Esophagus (tissue), 2 donors: ENCODE measurements at regions not wholly inside any gene's neighbourhood (a gene's known extent, or its start where the extent isn't known, plus 50 kb on each side); places are given as distances from the start of the nearest gene placed in this dataset.
A peak's percentile ranks its signal among the peaks of the same experiment; 100 is the strongest.

Source experiments
- H3K27ac ChIP-seq, 2 donors: one replicate each; pipeline ENCODE4 v1.5.1; 2013; ENCODE audit warnings: low read depth in 2 of 2, mild to moderate bottlenecking in 2 of 2, inconsistent platforms in 1 of 2, low read length in 1 of 2, moderate library complexity in 1 of 2
- H3K27me3 ChIP-seq, 2 donors: one replicate each; pipeline ENCODE4 v1.6.1; 2013; ENCODE audit warnings: low read length in 2 of 2, control low read depth in 1 of 2, mild to moderate bottlenecking in 1 of 2; ENCODE audit not compliant: insufficient read depth in 2 of 2, control insufficient read depth in 1 of 2
- H3K36me3 ChIP-seq, 2 donors: one replicate each; pipeline ENCODE4 v1.6.1; 2013; ENCODE audit warnings: low read length in 1 of 2; ENCODE audit not compliant: control insufficient read depth in 2 of 2, insufficient read depth in 2 of 2
- H3K4me1 ChIP-seq, 2 donors: one replicate each; pipeline ENCODE4 v1.6.1; 2013; ENCODE audit warnings: low read length in 1 of 2; ENCODE audit not compliant: control insufficient read depth in 2 of 2, insufficient read depth in 2 of 2
- H3K4me3 ChIP-seq, 2 donors: one replicate each; pipeline ENCODE4 v1.5.1; 2013; ENCODE audit warnings: low read length in 2 of 2, mild to moderate bottlenecking in 2 of 2, low read depth in 1 of 2, moderate library complexity in 1 of 2
- H3K9me3 ChIP-seq, 2 donors: one replicate each; pipeline ENCODE4 v1.6.1; 2013; ENCODE audit warnings: mild to moderate bottlenecking in 2 of 2, low read depth in 1 of 2, low read length in 1 of 2, moderate library complexity in 1 of 2; ENCODE audit not compliant: control insufficient read depth in 2 of 2, insufficient read depth in 1 of 2
- WGBS, 2 donors: extraction: QIAGEN DNeasy Blood & Tissue Kit; methylation state at CpG; one replicate each; pipeline ENCODE4 v1.1.7; 2013; 5-methylcytosine and 5-hydroxymethylcytosine counted together
- donor health status: healthy with polysubstance abuse.
- donor health status: Bipolar disorder and iron deficiency.

GRCh38 chr9:99368341-99369326 is 146.6 kb downstream of the SEC61B start:
- Histone ChIP-seq H3K36me3 (no peaks in the 10 kb centered on the region), H3K9me3 (no peaks in the 10 kb centered on the region), H3K27ac (peak overlapping the region in 1 of 2 donors; percentile 52), H3K4me1 (peaks cover 0 to 6% of the 10 kb centered on the region in 2 donors), H3K4me3 (peak overlapping the region; percentile 11 to 37), H3K27me3 (no peaks in the 10 kb centered on the region)
- 13 to 15% methylated on average over 31 of the region's 31 CpGs for WGBS, 2 donors

- no peaks in the 10 kb centered on the region for H3K9me3 ChIP-seq
- H3K4me1 ChIP-seq: peaks cover 0 to 6% of the 10 kb centered on the region in 2 donors
- WGBS, 2 donors: 84 to 92% methylated on average over 9 of the region's 9 CpGs
- H3K36me3 ChIP-seq: no peaks in the 10 kb centered on the region
- H3K27me3 ChIP-seq: no peaks in the 10 kb centered on the region
- no peak overlapping the region for H3K4me3 ChIP-seq
- no peak overlapping the region for H3K27ac ChIP-seq
Observed at GRCh38 chr9:99369327-99369722, 147.2 kb downstream of the SEC61B start.

- Histone ChIP-seq H3K27ac (no peak overlapping the region), H3K4me1 (peaks cover 0 to 6% of the 10 kb centered on the region in 2 donors), H3K36me3 (no peaks in the 10 kb centered on the region), H3K4me3 (no peak overlapping the region), H3K9me3 (no peaks in the 10 kb centered on the region), H3K27me3 (no peaks in the 10 kb centered on the region)
- 90 to 92% methylated on average over 3 of the region's 3 CpGs for WGBS, 2 donors
Observed at GRCh38 chr9:99370376-99370775, 148.3 kb downstream of the SEC61B start.

GRCh38 chr9:99371376-99371775 is 149.3 kb downstream of the SEC61B start:
- Histone ChIP-seq H3K36me3 (no peaks in the 10 kb centered on the region), H3K27me3 (no peaks in the 10 kb centered on the region), H3K9me3 (no peaks in the 10 kb centered on the region), H3K4me1 (peaks cover 0 to 6% of the 10 kb centered on the region in 2 donors), H3K4me3 (no peak overlapping the region), H3K27ac (no peak overlapping the region)
- 86 to 98% methylated on average over 2 of the region's 2 CpGs for WGBS, 2 donors

GRCh38 chr9:99373912-99374311 is 151.8 kb downstream of the SEC61B start:
- H3K27ac ChIP-seq: no peak overlapping the region
- H3K27me3 ChIP-seq: no peaks in the 10 kb centered on the region
- no peaks in the 10 kb centered on the region for H3K9me3 ChIP-seq
- no peaks in the 10 kb centered on the region for H3K36me3 ChIP-seq
- 73 to 79% methylated on average over 5 of the region's 5 CpGs for WGBS, 2 donors
- no peak overlapping the region for H3K4me3 ChIP-seq
- H3K4me1 ChIP-seq: peaks cover 0 to 2% of the 10 kb centered on the region in 2 donors

GRCh38 chr9:99374793-99375192 is 152.7 kb downstream of the SEC61B start:
- H3K27ac ChIP-seq: no peak overlapping the region
- 72 to 74% methylated on average over 1 of the region's 1 CpG for WGBS, 2 donors
- H3K4me3 ChIP-seq: no peak overlapping the region
- H3K9me3 ChIP-seq: no peaks in the 10 kb centered on the region
- no peaks in the 10 kb centered on the region for H3K36me3 ChIP-seq
- H3K4me1 ChIP-seq: no peaks in the 10 kb centered on the region
- no peaks in the 10 kb centered on the region for H3K27me3 ChIP-seq

GRCh38 chr9:99375481-99375880 is 153.4 kb downstream of the SEC61B start:
- Histone ChIP-seq H3K9me3 (no peaks in the 10 kb centered on the region), H3K4me3 (no peak overlapping the region), H3K27ac (no peak overlapping the region), H3K27me3 (no peaks in the 10 kb centered on the region), H3K36me3 (no peaks in the 10 kb centered on the region), H3K4me1 (no peaks in the 10 kb centered on the region)
- 79 to 85% methylated on average over 3 of the region's 3 CpGs for WGBS, 2 donors

GRCh38 chr9:99377790-99378775 is 156.0 kb downstream of the SEC61B start:
- H3K4me3 ChIP-seq: no peak overlapping the region
- no peaks in the 10 kb centered on the region for H3K36me3 ChIP-seq
- no peaks in the 10 kb centered on the region for H3K4me1 ChIP-seq
- H3K9me3 ChIP-seq: no peaks in the 10 kb centered on the region
- no peaks in the 10 kb centered on the region for H3K27me3 ChIP-seq
- H3K27ac ChIP-seq: no peak overlapping the region
- 58 to 65% methylated on average over 10 of the region's 10 CpGs for WGBS, 2 donors

GRCh38 chr9:99383536-99383935 is 161.5 kb downstream of the SEC61B start:
- no peak overlapping the region for H3K27ac ChIP-seq
- no peak overlapping the region for H3K4me3 ChIP-seq
- H3K36me3 ChIP-seq: no peaks in the 10 kb centered on the region
- no peaks in the 10 kb centered on the region for H3K9me3 ChIP-seq
- H3K27me3 ChIP-seq: no peaks in the 10 kb centered on the region
- H3K4me1 ChIP-seq: peaks cover 0 to 2% of the 10 kb centered on the region in 2 donors
- 24 to 33% methylated on average over 2 of the region's 2 CpGs for WGBS, 2 donors
